HepG2 (cell line): ENCODE measurements at regions not wholly inside any gene's neighbourhood (a gene's known extent, or its start where the extent isn't known, plus 50 kb on each side); places are given as distances from the start of the nearest gene placed in this dataset.

Source experiments
- ATAC-seq: fragments of 200-7000 bp; cut with Tn5 transposase; 3 replicates; pipeline ENCODE4 v1.9.1; 2020; ENCODE audit warnings: mild to moderate bottlenecking, moderate library complexity
- BruUV-seq: library from RNA; stranded (reverse); fragments of 400-500 nt; replicated peaks from 2 replicates; lab custom pipeline; 2021; lab: Mats Ljungman, UMichigan
- CTCF ChIA-PET: fragments of 300-600 bp; formaldehyde crosslinking; extraction: SDS; loops from one replicate; lab custom pipeline; 2021; ENCODE audit warnings: low total read pairs, inconsistent platforms, low intra/inter-chr PET ratio; lab: Yijun Ruan, JAX
- POLR2A ChIA-PET: fragments of 350-600 bp; sonication (Branson Sonifier 250); formaldehyde crosslinking; loops from one replicate; lab custom pipeline; 2020; ENCODE audit warnings: antibody characterized with exemption, inconsistent platforms; lab: Yijun Ruan, JAX
- DNase-seq: peaks from one replicate; pipeline ENCODE4 v3.0.0-alpha.2; 2015; ENCODE audit warnings: low spot score
- FAIRE-seq: peaks from 3 replicates; lab custom pipeline; 2011; peaks lifted over from hg19 to GRCh38; lab: Jason Lieb, UNC
- H2AFZ ChIP-seq: one replicate; pipeline ENCODE4 v1.6.1; 2011; ENCODE audit warnings: low read length, inconsistent platforms
- H3K27ac ChIP-seq: fragments of 300-600 bp; 3 replicates; pipeline ENCODE4 v1.8.0; 2011; ENCODE audit warnings: mixed run types, mild to moderate bottlenecking, mixed read lengths, low read length, inconsistent platforms; ENCODE audit not compliant: insufficient read depth; ENCODE audit errors: extremely low read length
- H3K27me3 ChIP-seq, 2 experiments: fragments of 200-600 bp in 1 of 2; 2 replicates in 1 of 2; 3 replicates in 1 of 2; pipeline versions ENCODE4 v1.6.0 to v1.8.0; 2011; ENCODE audit warnings: low read length in 2 of 2, mild to moderate bottlenecking in 2 of 2, moderate library complexity in 2 of 2, inconsistent platforms in 1 of 2; ENCODE audit not compliant: insufficient read depth in 2 of 2, control insufficient read depth in 1 of 2
- H3K36me3 ChIP-seq, 2 experiments: fragments of 200-600 bp in 1 of 2; replicated peaks in 1 of 2; 2 replicates in 1 of 2; 3 replicates in 1 of 2; pipeline versions ENCODE4 v1.5.1 to v1.8.0; 2011; ENCODE audit warnings: low read length in 2 of 2, inconsistent platforms in 1 of 2; ENCODE audit not compliant: insufficient read depth in 2 of 2, control insufficient read depth in 1 of 2
- H3K4me1 ChIP-seq: 2 replicates; pipeline ENCODE4 v1.5.1; 2012; ENCODE audit warnings: low read length, inconsistent platforms; ENCODE audit not compliant: insufficient read depth
- H3K4me2 ChIP-seq: 2 replicates; pipeline ENCODE4 v1.6.0; 2011; ENCODE audit warnings: low read depth, low read length, inconsistent platforms
- H3K4me3 ChIP-seq, 3 experiments: fragments of 200-600 bp in 1 of 3; sonication (generic), shearing (Covaris generic) in 1 of 3; replicated peaks in 1 of 3; 2 replicates each; pipeline ENCODE4 v1.5.1; 2011 to 2016; ENCODE audit warnings: low read length in 3 of 3, inconsistent platforms in 2 of 3, low read depth in 2 of 3, mild to moderate bottlenecking in 2 of 3, control low read depth in 1 of 3, mixed read lengths in 1 of 3; ENCODE audit not compliant: insufficient read depth in 1 of 3
- H3K79me2 ChIP-seq: one replicate; pipeline ENCODE4 v1.6.1; 2011; ENCODE audit warnings: low read length, inconsistent platforms; ENCODE audit not compliant: insufficient read depth
- H3K9ac ChIP-seq: 2 replicates; pipeline ENCODE4 v1.6.0; 2011; ENCODE audit warnings: mild to moderate bottlenecking, low read depth, low read length, inconsistent platforms; ENCODE audit not compliant: insufficient read depth
- H3K9me3 ChIP-seq: 2 replicates; pipeline ENCODE4 v1.5.1; 2012; ENCODE audit warnings: mild to moderate bottlenecking, low read length
- H4K20me1 ChIP-seq: 2 replicates; pipeline ENCODE4 v1.6.0; 2011; ENCODE audit warnings: inconsistent platforms, mild to moderate bottlenecking, low read length, moderate library complexity; ENCODE audit not compliant: insufficient read depth
- BRCA1 ChIP-seq: sonication (generic); formaldehyde crosslinking; IDR thresholded peaks from 2 replicates; pipeline ENCODE4 v1.4.0; 2020; ENCODE audit warnings: missing genetic modification reagents
- CCAR2 ChIP-seq: fragments of 200-400 bp; formaldehyde crosslinking; optimal IDR thresholded peaks from 2 replicates; pipeline ENCODE3; 2018; ENCODE audit warnings: low read depth, mild to moderate bottlenecking, low read length, moderate library complexity
- DNMT1 ChIP-seq: sonication (generic); formaldehyde crosslinking; IDR thresholded peaks from 2 replicates; pipeline ENCODE4 v1.5.1; 2020; ENCODE audit warnings: mild to moderate bottlenecking, missing genetic modification reagents
- HOXA3 ChIP-seq: sonication (generic); formaldehyde crosslinking; IDR thresholded peaks from 2 replicates; pipeline ENCODE4 v1.5.0; 2020; ENCODE audit warnings: missing genetic modification reagents
- ISL2 ChIP-seq: sonication (generic); formaldehyde crosslinking; IDR thresholded peaks from 2 replicates; pipeline ENCODE4 v1.5.0; 2020; ENCODE audit warnings: missing genetic modification reagents
- ISX ChIP-seq: sonication (generic); formaldehyde crosslinking; conservative IDR thresholded peaks from 2 replicates; pipeline ENCODE4 v1.5.0; 2020; ENCODE audit warnings: missing genetic modification reagents
- KDM5B ChIP-seq: sonication (generic); formaldehyde crosslinking; IDR thresholded peaks from 2 replicates; pipeline ENCODE4 v1.4.0; 2020; ENCODE audit warnings: missing genetic modification reagents, mild to moderate bottlenecking, borderline replicate concordance
- MEIS1 ChIP-seq: sonication (generic); formaldehyde crosslinking; IDR thresholded peaks from 2 replicates; pipeline ENCODE4 v1.9.0; 2021; ENCODE audit warnings: mild to moderate bottlenecking, missing genetic modification reagents, moderate library complexity, borderline replicate concordance
- MEIS2 ChIP-seq: sonication (generic); formaldehyde crosslinking; IDR thresholded peaks from 2 replicates; pipeline ENCODE4 v1.9.0; 2021; ENCODE audit warnings: mild to moderate bottlenecking, missing genetic modification reagents
- PRMT3 ChIP-seq: sonication (generic); formaldehyde crosslinking; IDR thresholded peaks from 2 replicates; pipeline ENCODE4 v1.8.1; 2022; ENCODE audit warnings: low read depth, mild to moderate bottlenecking, moderate library complexity, missing genetic modification reagents, borderline replicate concordance
- SAP130 ChIP-seq: IDR thresholded peaks from 2 replicates; pipeline ENCODE4 v1.6.1; 2016; ENCODE audit warnings: low read depth
- ZBTB42 ChIP-seq: sonication (generic); formaldehyde crosslinking; IDR thresholded peaks from 2 replicates; pipeline ENCODE4 v1.5.0; 2020; ENCODE audit warnings: mild to moderate bottlenecking, missing genetic modification reagents
- ZBTB8A ChIP-seq: sonication (generic); formaldehyde crosslinking; IDR thresholded peaks from 2 replicates; pipeline ENCODE4 v1.4.0; 2020; ENCODE audit warnings: mild to moderate bottlenecking, low read depth, missing genetic modification reagents, borderline replicate concordance
- ZNF530 ChIP-seq: sonication (generic); formaldehyde crosslinking; IDR thresholded peaks from 2 replicates; pipeline ENCODE4 v1.5.0; 2020; ENCODE audit warnings: low read depth, mild to moderate bottlenecking, missing genetic modification reagents
- ZSCAN9 ChIP-seq: IDR thresholded peaks from 2 replicates; pipeline ENCODE4 v1.6.1; 2016; ENCODE audit warnings: borderline replicate concordance
- WGBS: methylation state at CpG from one replicate; pipeline ENCODE4 v1.1.6; 2017; ENCODE audit warnings: low lambda C conversion rate; 5-methylcytosine and 5-hydroxymethylcytosine counted together
- in situ Hi-C: cut with HindIII; loops from 2 replicates; pipeline ENCODE4 v1.10.0; 2017; ENCODE audit warnings: low pct_unique_long_range_greater_than_20kb; ENCODE audit not compliant: extremely low pct_ligation_motif_present
- intact Hi-C: fragments of 100-400 bp; cut with micrococcal nuclease; formaldehyde crosslinking; loops from one replicate; pipeline ENCODE4 v1.10.0; 2022; ENCODE audit not compliant: unreplicated experiment
- TF ChIP-seq, protein P1 (sequence below): IDR thresholded peaks from 2 replicates; pipeline ENCODE4 v1.6.1; 2016; ENCODE audit warnings: low read depth, missing genetic modification reagents, missing compliant biosample characterization
- TF ChIP-seq, protein P2 (sequence below): sonication (generic); formaldehyde crosslinking; IDR thresholded peaks from 2 replicates; pipeline ENCODE4 v1.8.1; 2023; ENCODE audit warnings: mild to moderate bottlenecking, inconsistent platforms, moderate library complexity, missing genetic modification reagents, borderline replicate concordance
- TF ChIP-seq, protein P3 (sequence below): IDR thresholded peaks from 2 replicates; pipeline ENCODE4 v1.6.1; 2016; ENCODE audit warnings: missing compliant biosample characterization, missing genetic modification reagents, borderline replicate concordance

DNA sequence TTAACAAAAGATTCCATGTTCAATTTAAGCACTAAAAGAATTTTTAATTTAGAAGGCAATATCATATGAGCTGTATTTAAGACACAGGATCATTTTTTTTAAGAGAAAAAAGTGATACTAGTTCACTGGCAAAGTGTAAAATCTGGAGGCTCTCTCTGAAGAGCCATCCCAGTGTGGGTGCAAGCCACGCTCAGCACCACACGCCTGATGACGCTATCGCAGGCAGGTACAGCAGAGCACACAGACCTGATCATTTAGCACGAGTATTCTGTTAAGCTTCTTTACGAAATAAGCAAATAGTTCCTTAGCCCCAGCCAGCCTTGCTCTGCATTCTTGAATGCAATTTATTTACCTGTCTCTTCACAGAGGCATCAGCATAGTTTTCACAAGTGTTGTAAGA, 198.6 kb downstream of the SIPA1L2 start:
- no TSS peak for BruUV-seq
- Histone ChIP-seq H3K27ac (no peak overlapping the region), H3K4me2 (no peak overlapping the region), H3K4me1 (no peaks in the 10 kb centered on the region), H3K9ac (no peak overlapping the region), H3K4me3 (no peak overlapping the region), H3K36me3 (no peaks in the 10 kb centered on the region), H3K9me3 (no peaks in the 10 kb centered on the region; the same call in 1 of the 2 replicates), H3K79me2 (no peaks in the 10 kb centered on the region), H4K20me1 (no peaks in the 10 kb centered on the region), H2AFZ (no peak overlapping the region), H3K27me3 (peaks cover 0 to 13% of the 10 kb centered on the region in 2 experiments; a peak in 2 of 5 replicates)
- intact Hi-C loops (no loop called here), in situ Hi-C loops (no loop called here)
- ATAC-seq: no peak
- no peak for FAIRE-seq
- TF ChIP-seq ZSCAN9 (CRISPR knock-in tag): no peak
- TF ChIP-seq, protein P1, sequence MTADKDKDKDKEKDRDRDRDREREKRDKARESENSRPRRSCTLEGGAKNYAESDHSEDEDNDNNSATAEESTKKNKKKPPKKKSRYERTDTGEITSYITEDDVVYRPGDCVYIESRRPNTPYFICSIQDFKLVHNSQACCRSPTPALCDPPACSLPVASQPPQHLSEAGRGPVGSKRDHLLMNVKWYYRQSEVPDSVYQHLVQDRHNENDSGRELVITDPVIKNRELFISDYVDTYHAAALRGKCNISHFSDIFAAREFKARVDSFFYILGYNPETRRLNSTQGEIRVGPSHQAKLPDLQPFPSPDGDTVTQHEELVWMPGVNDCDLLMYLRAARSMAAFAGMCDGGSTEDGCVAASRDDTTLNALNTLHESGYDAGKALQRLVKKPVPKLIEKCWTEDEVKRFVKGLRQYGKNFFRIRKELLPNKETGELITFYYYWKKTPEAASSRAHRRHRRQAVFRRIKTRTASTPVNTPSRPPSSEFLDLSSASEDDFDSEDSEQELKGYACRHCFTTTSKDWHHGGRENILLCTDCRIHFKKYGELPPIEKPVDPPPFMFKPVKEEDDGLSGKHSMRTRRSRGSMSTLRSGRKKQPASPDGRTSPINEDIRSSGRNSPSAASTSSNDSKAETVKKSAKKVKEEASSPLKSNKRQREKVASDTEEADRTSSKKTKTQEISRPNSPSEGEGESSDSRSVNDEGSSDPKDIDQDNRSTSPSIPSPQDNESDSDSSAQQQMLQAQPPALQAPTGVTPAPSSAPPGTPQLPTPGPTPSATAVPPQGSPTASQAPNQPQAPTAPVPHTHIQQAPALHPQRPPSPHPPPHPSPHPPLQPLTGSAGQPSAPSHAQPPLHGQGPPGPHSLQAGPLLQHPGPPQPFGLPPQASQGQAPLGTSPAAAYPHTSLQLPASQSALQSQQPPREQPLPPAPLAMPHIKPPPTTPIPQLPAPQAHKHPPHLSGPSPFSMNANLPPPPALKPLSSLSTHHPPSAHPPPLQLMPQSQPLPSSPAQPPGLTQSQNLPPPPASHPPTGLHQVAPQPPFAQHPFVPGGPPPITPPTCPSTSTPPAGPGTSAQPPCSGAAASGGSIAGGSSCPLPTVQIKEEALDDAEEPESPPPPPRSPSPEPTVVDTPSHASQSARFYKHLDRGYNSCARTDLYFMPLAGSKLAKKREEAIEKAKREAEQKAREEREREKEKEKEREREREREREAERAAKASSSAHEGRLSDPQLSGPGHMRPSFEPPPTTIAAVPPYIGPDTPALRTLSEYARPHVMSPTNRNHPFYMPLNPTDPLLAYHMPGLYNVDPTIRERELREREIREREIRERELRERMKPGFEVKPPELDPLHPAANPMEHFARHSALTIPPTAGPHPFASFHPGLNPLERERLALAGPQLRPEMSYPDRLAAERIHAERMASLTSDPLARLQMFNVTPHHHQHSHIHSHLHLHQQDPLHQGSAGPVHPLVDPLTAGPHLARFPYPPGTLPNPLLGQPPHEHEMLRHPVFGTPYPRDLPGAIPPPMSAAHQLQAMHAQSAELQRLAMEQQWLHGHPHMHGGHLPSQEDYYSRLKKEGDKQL (CRISPR knock-in tag): no peak
- no peak for TF ChIP-seq BRCA1 (CRISPR knock-in tag)
- no peak for TF ChIP-seq SAP130 (CRISPR knock-in tag)
- TF ChIP-seq KDM5B (CRISPR knock-in tag): no peak
- TF ChIP-seq CCAR2: no peak
- no peak for TF ChIP-seq DNMT1 (CRISPR knock-in tag)
- no peak for TF ChIP-seq MEIS1
- TF ChIP-seq, protein P2, sequence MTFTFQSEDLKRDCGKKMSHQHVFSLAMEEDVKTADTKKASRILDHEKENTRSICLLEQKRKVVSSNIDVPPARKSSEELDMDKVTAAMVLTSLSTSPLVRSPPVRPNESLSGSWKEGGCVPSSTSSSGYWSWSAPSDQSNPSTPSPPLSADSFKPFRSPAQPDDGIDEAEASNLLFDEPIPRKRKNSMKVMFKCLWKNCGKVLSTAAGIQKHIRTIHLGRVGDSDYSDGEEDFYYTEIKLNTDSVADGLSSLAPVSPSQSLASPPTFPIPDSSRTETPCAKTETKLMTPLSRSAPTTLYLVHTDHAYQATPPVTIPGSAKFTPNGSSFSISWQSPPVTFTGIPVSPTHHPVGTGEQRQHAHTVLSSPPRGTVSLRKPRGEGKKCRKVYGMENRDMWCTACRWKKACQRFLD (CRISPR knock-in tag): no peak
- no peak for TF ChIP-seq MEIS2 (CRISPR knock-in tag)
- TF ChIP-seq ISL2 (CRISPR knock-in tag): no peak
- TF ChIP-seq, protein P3, sequence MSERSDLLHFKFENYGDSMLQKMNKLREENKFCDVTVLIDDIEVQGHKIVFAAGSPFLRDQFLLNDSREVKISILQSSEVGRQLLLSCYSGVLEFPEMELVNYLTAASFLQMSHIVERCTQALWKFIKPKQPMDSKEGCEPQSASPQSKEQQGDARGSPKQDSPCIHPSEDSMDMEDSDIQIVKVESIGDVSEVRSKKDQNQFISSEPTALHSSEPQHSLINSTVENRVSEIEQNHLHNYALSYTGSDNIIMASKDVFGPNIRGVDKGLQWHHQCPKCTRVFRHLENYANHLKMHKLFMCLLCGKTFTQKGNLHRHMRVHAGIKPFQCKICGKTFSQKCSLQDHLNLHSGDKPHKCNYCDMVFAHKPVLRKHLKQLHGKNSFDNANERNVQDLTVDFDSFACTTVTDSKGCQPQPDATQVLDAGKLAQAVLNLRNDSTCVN (CRISPR knock-in tag): no peak
- TF ChIP-seq PRMT3 (CRISPR knock-in tag): no peak
- TF ChIP-seq ISX (CRISPR knock-in tag): no peak
- no peak for TF ChIP-seq ZNF530 (CRISPR knock-in tag)
- TF ChIP-seq ZBTB42 (CRISPR knock-in tag): no peak
- no peak for TF ChIP-seq ZBTB8A (CRISPR knock-in tag)
- no peak for TF ChIP-seq HOXA3 (CRISPR knock-in tag)
- DNase-seq: no peak
- 18% methylated on average over 6 of the region's 6 CpGs for WGBS
- CTCF ChIA-PET: no interaction called here
- POLR2A ChIA-PET: no interaction called here
